Activated CD4-positive, alpha-beta T cell treated with anti-CD3 and anti-CD28 coated beads for 36 hours (primary cell): ENCODE measurements at regions not wholly inside any gene's neighbourhood (a gene's known extent, or its start where the extent isn't known, plus 50 kb on each side); places are given as distances from the start of the nearest gene placed in this dataset.
"Not testable (repeated sequence)": the region's sequence is repeated elsewhere in the genome, so short reads cannot be mapped to it uniquely, and the experiment has no call there.

Experiments
- ATAC-seq: fragments of 200-7000 bp; cut with Tn5 transposase; one replicate; pipeline ENCODE4 v1.10.0; 2021; ENCODE audit warnings: mild to moderate bottlenecking, moderate library complexity
- CTCF ChIA-PET: fragments of 350-600 bp; sonication (Branson Sonifier 250); formaldehyde crosslinking; loops from one replicate; lab custom pipeline; 2021; ENCODE audit warnings: antibody characterized with exemption; lab: Charles Lee
- POLR2A ChIA-PET: fragments of 350-600 bp; sonication (Branson Sonifier 250); formaldehyde crosslinking; loops from one replicate; lab custom pipeline; 2021; ENCODE audit warnings: antibody characterized with exemption, inconsistent platforms; lab: Charles Lee
- DNase-seq: peaks from one replicate; pipeline ENCODE4 v3.0.0-alpha.2; 2020
- H3K27ac Mint-ChIP-seq: one replicate; pipeline ENCODE4 v1.8.0; 2021; ENCODE audit warnings: mixed read lengths
- H3K27me3 Mint-ChIP-seq: one replicate; pipeline ENCODE4 v1.8.0; 2021; ENCODE audit warnings: mixed read lengths
- H3K36me3 Mint-ChIP-seq: one replicate; pipeline ENCODE4 v1.8.0; 2021; ENCODE audit warnings: low read depth, mixed read lengths
- H3K4me1 Mint-ChIP-seq: one replicate; pipeline ENCODE4 v1.8.0; 2021; ENCODE audit warnings: mixed read lengths
- H3K4me3 Mint-ChIP-seq: one replicate; pipeline ENCODE4 v1.8.0; 2021; ENCODE audit warnings: mild to moderate bottlenecking, moderate library complexity, mixed read lengths
- H3K9me3 Mint-ChIP-seq: one replicate; pipeline ENCODE4 v1.8.0; 2021; ENCODE audit warnings: low read depth, mixed read lengths
- intact Hi-C, 2 experiments: fragments of 100-400 bp; cut with DNase I in 1 of 2; cut with micrococcal nuclease in 1 of 2; formaldehyde crosslinking; loops; one replicate each; pipeline versions ENCODE4 v1.14.2 to v1.15.1; 2022 to 2024; cut with DNase I, micrococcal nuclease

GRCh38 chr1:60877376-60877775, 205.0 kb upstream of the NFIA start:
- ATAC-seq (no peak), DNase-seq (no peak)
- Mint-ChIP-seq H3K27me3 (peaks cover 13% of the 10 kb centered on the region), H3K4me1 (peaks cover 7% of the 10 kb centered on the region), H3K36me3 (no peaks in the 10 kb centered on the region), H3K4me3 (no peak overlapping the region), H3K27ac (no peak overlapping the region), H3K9me3 (no peaks in the 10 kb centered on the region)
- ChIA-PET POLR2A (no interaction called here), CTCF (interaction anchor here (0.7 to 1.0 kb wide), 2 partner anchors 13 to 260 kb away, joined by 3 read pairs; no protein-coding TSS in a partner anchor)
- intact Hi-C loops, result no loop called here

GRCh38 chr1:60876952-60877351, 205.4 kb upstream of the NFIA start:
- POLR2A ChIA-PET, result no interaction called here
- H3K36me3 Mint-ChIP-seq, result no peaks in the 10 kb centered on the region
- H3K4me3 Mint-ChIP-seq, result no peak overlapping the region
- no peak overlapping the region for H3K27ac Mint-ChIP-seq
- intact Hi-C loops, result no loop called here
- DNase-seq (no peak), ATAC-seq (no peak)
- H3K4me1 Mint-ChIP-seq, result peaks cover 7% of the 10 kb centered on the region
- CTCF ChIA-PET, result interaction anchor here (0.7 to 1.0 kb wide), 2 partner anchors 14 to 261 kb away, joined by 3 read pairs; no protein-coding TSS in a partner anchor
- H3K9me3 Mint-ChIP-seq, result no peaks in the 10 kb centered on the region
- H3K27me3 Mint-ChIP-seq, result peaks cover 13% of the 10 kb centered on the region

- H3K9me3 Mint-ChIP-seq, result no peaks in the 10 kb centered on the region
- peak; percentile 19 for ATAC-seq
- DNase-seq, result no peak
- CTCF ChIA-PET, result no interaction called here
- peaks cover 8% of the 10 kb centered on the region for H3K27me3 Mint-ChIP-seq
- no peak overlapping the region for H3K4me3 Mint-ChIP-seq
- H3K36me3 Mint-ChIP-seq, result no peaks in the 10 kb centered on the region
- no peak overlapping the region for H3K27ac Mint-ChIP-seq
- intact Hi-C loops, result no loop called here
- peaks cover 7% of the 10 kb centered on the region for H3K4me1 Mint-ChIP-seq
- POLR2A ChIA-PET, result no interaction called here
Measured at GRCh38 chr1:60875138-60875537, 207.2 kb upstream of the NFIA start.

- intact Hi-C loops, result no loop called here
- peak; percentile 66 for DNase-seq
- Mint-ChIP-seq H3K27me3 (peaks cover 8% of the 10 kb centered on the region), H3K4me3 (no peak overlapping the region), H3K4me1 (peaks cover 7% of the 10 kb centered on the region), H3K36me3 (no peaks in the 10 kb centered on the region), H3K9me3 (no peaks in the 10 kb centered on the region), H3K27ac (no peak overlapping the region)
- CTCF ChIA-PET, result no interaction called here
- POLR2A ChIA-PET, result no interaction called here
- peak; percentile 87 for ATAC-seq
Measured at GRCh38 chr1:60874718-60875117, 207.6 kb upstream of the NFIA start.

GRCh38 chr1:60873396-60873795, 209.0 kb upstream of the NFIA start:
- H3K4me1 Mint-ChIP-seq, H3K4me3 Mint-ChIP-seq, POLR2A ChIA-PET, intact Hi-C loops, DNase-seq, H3K9me3 Mint-ChIP-seq, ATAC-seq, H3K36me3 Mint-ChIP-seq, H3K27ac Mint-ChIP-seq, CTCF ChIA-PET, H3K27me3 Mint-ChIP-seq: not testable (repeated sequence)

GRCh38 chr1:60872426-60873054, 209.8 kb upstream of the NFIA start:
- DNase-seq (no peak), ATAC-seq (no peak)
- Mint-ChIP-seq H3K27ac (no peak overlapping the region), H3K4me1 (peaks cover 7% of the 10 kb centered on the region), H3K27me3 (peaks cover 7% of the 10 kb centered on the region), H3K9me3 (no peaks in the 10 kb centered on the region), H3K4me3 (no peak overlapping the region), H3K36me3 (no peaks in the 10 kb centered on the region)
- POLR2A ChIA-PET, result no interaction called here
- CTCF ChIA-PET, result no interaction called here
- intact Hi-C loops, result no loop called here

- ATAC-seq (no peak), DNase-seq (no peak)
- Mint-ChIP-seq H3K27ac (no peak overlapping the region), H3K27me3 (peaks cover 2% of the 10 kb centered on the region), H3K36me3 (no peaks in the 10 kb centered on the region), H3K9me3 (no peaks in the 10 kb centered on the region), H3K4me3 (no peak overlapping the region), H3K4me1 (peaks cover 7% of the 10 kb centered on the region)
- intact Hi-C loops, result no loop called here
- ChIA-PET POLR2A (no interaction called here), CTCF (no interaction called here)
Measured at GRCh38 chr1:60870269-60870865, 212.0 kb upstream of the NFIA start.

- CTCF ChIA-PET, result interaction anchor here (0.6 to 0.7 kb wide), 3 partner anchors 21 to 174 kb away, joined by 3 read pairs; no protein-coding TSS in a partner anchor
- no peak overlapping the region for H3K27ac Mint-ChIP-seq
Measured at GRCh38 chr1:60868901-60869663, 213.3 kb upstream of the NFIA start.

GRCh38 chr1:60867782-60868181, 214.6 kb upstream of the NFIA start:
- Mint-ChIP-seq H3K27me3 (peaks cover 2% of the 10 kb centered on the region), H3K9me3 (no peaks in the 10 kb centered on the region), H3K36me3 (no peaks in the 10 kb centered on the region), H3K27ac (no peak overlapping the region), H3K4me1 (no peaks in the 10 kb centered on the region), H3K4me3 (no peak overlapping the region)
- ChIA-PET CTCF (interaction anchor here (1.3 kb wide), 1 partner anchor 20 kb away, joined by 3 read pairs; no protein-coding TSS in a partner anchor), POLR2A (interaction anchor here (0.6 kb wide), 1 partner anchor 1001 kb away, joined by 4 read pairs; no protein-coding TSS in a partner anchor)
- ATAC-seq (no peak), DNase-seq (no peak)
- intact Hi-C loops, result no loop called here

More at GRCh38 chr1:60868901-60869663, 213.3 kb upstream of the NFIA start:
- DNase-seq (no peak), ATAC-seq (no peak)
- intact Hi-C loops, result no loop called here
- POLR2A ChIA-PET, result no interaction called here
- no peaks in the 10 kb centered on the region for H3K36me3 Mint-ChIP-seq
- no peaks in the 10 kb centered on the region for H3K4me1 Mint-ChIP-seq
- peaks cover 2% of the 10 kb centered on the region for H3K27me3 Mint-ChIP-seq
- H3K4me3 Mint-ChIP-seq, result no peak overlapping the region
- H3K9me3 Mint-ChIP-seq, result no peaks in the 10 kb centered on the region

- Mint-ChIP-seq H3K4me3 (no peak overlapping the region), H3K9me3 (no peaks in the 10 kb centered on the region), H3K27me3 (peaks cover 2% of the 10 kb centered on the region), H3K4me1 (no peaks in the 10 kb centered on the region), H3K27ac (no peak overlapping the region), H3K36me3 (no peaks in the 10 kb centered on the region)
- CTCF ChIA-PET, result interaction anchor here (0.5 to 1.3 kb wide), 3 partner anchors 19 to 454 kb away, joined by 3 read pairs; no protein-coding TSS in a partner anchor
- DNase-seq, result no peak
- intact Hi-C loops, result no loop called here
- no peak for ATAC-seq
- POLR2A ChIA-PET, result interaction anchor here (0.6 kb wide), 1 partner anchor 1002 kb away, joined by 4 read pairs; no protein-coding TSS in a partner anchor
Measured at GRCh38 chr1:60866917-60867531, 215.3 kb upstream of the NFIA start.

GRCh38 chr1:60866226-60866900, 216.0 kb upstream of the NFIA start:
- no peak for ATAC-seq
- Mint-ChIP-seq H3K27ac (no peak overlapping the region), H3K9me3 (no peaks in the 10 kb centered on the region), H3K36me3 (no peaks in the 10 kb centered on the region), H3K27me3 (peaks cover 4% of the 10 kb centered on the region), H3K4me3 (no peak overlapping the region), H3K4me1 (no peaks in the 10 kb centered on the region)
- intact Hi-C loops, result no loop called here
- ChIA-PET CTCF (interaction anchor here (0.5 to 1.0 kb wide), 2 partner anchors 21 to 454 kb away, joined by 3 read pairs; no protein-coding TSS in a partner anchor), POLR2A (no interaction called here)
- DNase-seq, result no peak
